Caco-2 (cell line): ENCODE measurements at regions not wholly inside any gene's neighbourhood (a gene's known extent, or its start where the extent isn't known, plus 50 kb on each side); places are given as distances from the start of the nearest gene placed in this dataset.

ENCODE experiments used
- BruUV-seq: library from RNA; stranded (reverse); fragments of 400-500 nt; replicated peaks from 2 replicates; lab custom pipeline; 2021; lab: Mats Ljungman, UMichigan
- CTCF ChIA-PET: fragments of 300-600 bp; sonication (Branson Sonifier 250); formaldehyde crosslinking; loops from one replicate; lab custom pipeline; 2022; ENCODE audit warnings: antibody characterized with exemption; lab: Charles Lee
- POLR2A ChIA-PET: fragments of 300-600 bp; sonication (Branson Sonifier 250); formaldehyde crosslinking; loops from one replicate; lab custom pipeline; 2022; ENCODE audit warnings: antibody characterized with exemption; lab: Charles Lee
- DNase-seq, 2 experiments: peaks; one replicate each; pipeline versions ENCODE4 v3.0.0 to v3.0.0-alpha.2; 2020 to 2022
- H3K27me3 ChIP-seq: replicated peaks from 2 replicates; pipeline ENCODE4 v1.6.0; 2011; ENCODE audit warnings: low read length; ENCODE audit not compliant: control insufficient read depth, insufficient read depth
- H3K36me3 ChIP-seq: 2 replicates; pipeline ENCODE4 v1.5.1; 2011; ENCODE audit warnings: low read length; ENCODE audit not compliant: control insufficient read depth, insufficient read depth
- H3K4me1 ChIP-seq: fragments of 250-450 bp; sonication (Bioruptor Pico); 2 replicates; pipeline ENCODE4 v1.5.1; 2020; ENCODE audit warnings: mild to moderate bottlenecking
- H3K4me3 ChIP-seq: 2 replicates; pipeline ENCODE4 v1.5.1; 2011; ENCODE audit warnings: low read depth, mild to moderate bottlenecking, control low read depth, low read length
- H3K9me3 ChIP-seq: fragments of 250-450 bp; sonication (Bioruptor Pico); 2 replicates; pipeline ENCODE4 v1.5.1; 2020; ENCODE audit warnings: mild to moderate bottlenecking, moderate library complexity
- H3K27ac Mint-ChIP-seq: one replicate; pipeline ENCODE4 v1.8.0; 2022; ENCODE audit warnings: mixed read lengths; ENCODE audit not compliant: unreplicated experiment
- H3K27me3 Mint-ChIP-seq: one replicate; pipeline ENCODE4 v1.8.0; 2022; ENCODE audit warnings: mixed read lengths; ENCODE audit not compliant: insufficient read depth, unreplicated experiment
- H3K36me3 Mint-ChIP-seq: one replicate; pipeline ENCODE4 v1.8.0; 2022; ENCODE audit warnings: mild to moderate bottlenecking, mixed read lengths; ENCODE audit not compliant: insufficient read depth, unreplicated experiment
- H3K4me1 Mint-ChIP-seq: one replicate; pipeline ENCODE4 v1.8.0; 2022; ENCODE audit warnings: low read depth, mixed read lengths; ENCODE audit not compliant: unreplicated experiment
- H3K4me3 Mint-ChIP-seq: one replicate; pipeline ENCODE4 v1.8.0; 2022; ENCODE audit warnings: mild to moderate bottlenecking, moderate library complexity, mixed read lengths; ENCODE audit not compliant: unreplicated experiment
- H3K9me3 Mint-ChIP-seq: one replicate; pipeline ENCODE4 v1.8.0; 2022; ENCODE audit warnings: mixed read lengths; ENCODE audit not compliant: unreplicated experiment
- CTCF ChIP-seq, 2 experiments: fragments of 200-600 bp in 1 of 2; IDR thresholded peaks; 1 replicate in 1 of 2; 2 replicates in 1 of 2; pipeline versions ENCODE4 v1.5.1 to v1.8.0; 2011 to 2022; ENCODE audit warnings: antibody characterized with exemption in 1 of 2, control low read depth in 1 of 2, inconsistent platforms in 1 of 2, low read depth in 1 of 2, low read length in 1 of 2, mild to moderate bottlenecking in 1 of 2, moderate library complexity in 1 of 2; ENCODE audit not compliant: insufficient read depth in 1 of 2, severe bottlenecking in 1 of 2, unreplicated experiment in 1 of 2
- intact Hi-C: fragments of 100-400 bp; cut with micrococcal nuclease; formaldehyde crosslinking; loops from one replicate; pipeline ENCODE4 v1.10.0; 2022; ENCODE audit not compliant: unreplicated experiment

- Histone ChIP-seq H3K9me3 (0 out of 2 replicates have a peak, but pooled peaks cover 3% of the 10 kb centered on the region), H3K4me3 (no peak overlapping the region), H3K4me1 (no peaks in the 10 kb centered on the region), H3K36me3 (no peaks in the 10 kb centered on the region), H3K27me3 (no peaks in the 10 kb centered on the region)
- peaks cover 7% of the 10 kb centered on the region for H3K4me1 Mint-ChIP-seq
- no TSS peak for BruUV-seq
- peaks cover 2% of the 10 kb centered on the region for H3K27me3 Mint-ChIP-seq
- DNase-seq: no peak
- no peak overlapping the region for H3K27ac Mint-ChIP-seq
- no peaks in the 10 kb centered on the region for H3K9me3 Mint-ChIP-seq
- no peak overlapping the region for H3K4me3 Mint-ChIP-seq
- no peaks in the 10 kb centered on the region for H3K36me3 Mint-ChIP-seq
- intact Hi-C loops: no loop called here
- ChIA-PET POLR2A (no interaction called here), CTCF (no interaction called here)
- no peak for TF ChIP-seq CTCF (IDR thresholded peaks at IDR 0.05; ENCODE audit: insufficient read depth in 1 of 2, low read depth in 1 of 2, low read length in 1 of 2, severe bottlenecking in 1 of 2, unreplicated experiment in 1 of 2)
These were observed 162.3 kb upstream of the ZSWIM2 start for GRCh38 chr2:187011206-187011832.

- no peak overlapping the region for H3K4me3 ChIP-seq
- no peak for TF ChIP-seq CTCF (IDR thresholded peaks at IDR 0.05; ENCODE audit: insufficient read depth in 1 of 2, low read depth in 1 of 2, low read length in 1 of 2, severe bottlenecking in 1 of 2, unreplicated experiment in 1 of 2)
- no peaks in the 10 kb centered on the region for H3K9me3 ChIP-seq
- BruUV-seq: no TSS peak
- no peaks in the 10 kb centered on the region for H3K36me3 ChIP-seq
- Mint-ChIP-seq H3K27me3 (peaks cover 2% of the 10 kb centered on the region), H3K4me1 (peaks cover 7% of the 10 kb centered on the region), H3K36me3 (no peaks in the 10 kb centered on the region), H3K27ac (no peak overlapping the region), H3K9me3 (no peaks in the 10 kb centered on the region), H3K4me3 (no peak overlapping the region)
- ChIA-PET CTCF (no interaction called here), POLR2A (no interaction called here)
- H3K27me3 ChIP-seq: no peaks in the 10 kb centered on the region
- intact Hi-C loops: no loop called here
- H3K4me1 ChIP-seq: no peaks in the 10 kb centered on the region
- DNase-seq: no peak
These were observed 160.7 kb upstream of the ZSWIM2 start for GRCh38 chr2:187009483-187010239.

DNA sequence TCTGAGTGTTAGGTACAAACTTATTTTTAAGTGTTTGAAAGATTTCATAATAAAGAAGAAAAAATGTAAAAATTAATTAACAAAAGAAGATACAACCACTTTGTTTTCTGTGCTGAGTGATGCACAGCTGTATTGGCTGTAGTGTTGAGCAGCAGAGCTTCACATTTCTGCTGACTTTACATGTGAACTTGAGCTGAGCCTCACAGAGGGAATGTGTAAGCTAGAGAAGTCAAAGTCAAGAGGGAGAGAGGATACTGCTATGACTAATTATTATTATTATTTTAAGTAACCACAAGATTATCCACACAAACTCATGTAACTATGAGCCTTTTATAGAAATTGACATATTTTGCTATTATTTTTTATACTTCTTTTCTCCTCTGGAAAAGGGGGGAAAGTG, 159.1 kb upstream of the ZSWIM2 start:
- no peak overlapping the region for H3K27ac Mint-ChIP-seq
- DNase-seq: no peak
- H3K9me3 Mint-ChIP-seq: no peaks in the 10 kb centered on the region
- H3K36me3 Mint-ChIP-seq: no peaks in the 10 kb centered on the region
- H3K4me3 Mint-ChIP-seq: no peak overlapping the region
- peaks cover 7% of the 10 kb centered on the region for H3K4me1 Mint-ChIP-seq
- Histone ChIP-seq H3K9me3 (no peaks in the 10 kb centered on the region), H3K4me1 (no peaks in the 10 kb centered on the region), H3K4me3 (no peak overlapping the region), H3K27me3 (no peaks in the 10 kb centered on the region), H3K36me3 (no peaks in the 10 kb centered on the region)
- ChIA-PET CTCF (no interaction called here), POLR2A (no interaction called here)
- no peak for TF ChIP-seq CTCF (IDR thresholded peaks at IDR 0.05; ENCODE audit: insufficient read depth in 1 of 2, low read depth in 1 of 2, low read length in 1 of 2, severe bottlenecking in 1 of 2, unreplicated experiment in 1 of 2)
- intact Hi-C loops: no loop called here
- peaks cover 2% of the 10 kb centered on the region for H3K27me3 Mint-ChIP-seq
- BruUV-seq: no TSS peak
